OCI-LY3 (cell line): ENCODE measurements at regions not wholly inside any gene's neighbourhood (a gene's known extent, or its start where the extent isn't known, plus 50 kb on each side); places are given as distances from the start of the nearest gene placed in this dataset.

Source experiments
- H2AFZ ChIP-seq: fragments of 200-600, 300-600 bp; shearing (Covaris generic); 2 replicates; pipeline ENCODE4 v1.6.0; 2014; ENCODE audit warnings: antibody characterized with exemption, low read depth, low read length
- H3K27ac ChIP-seq: fragments of 200-600, 300-600 bp; sonication (generic); 2 replicates; pipeline ENCODE4 v1.5.1; 2014; ENCODE audit warnings: mild to moderate bottlenecking, low read length, moderate library complexity, mixed read lengths
- H3K27me3 ChIP-seq: fragments of 200-600, 300-600 bp; sonication (generic); 2 replicates; pipeline ENCODE4 v1.6.1; 2014; ENCODE audit warnings: low read depth, low read length, mixed read lengths
- H3K36me3 ChIP-seq: fragments of 200-600, 300-600 bp; sonication (generic); replicated peaks from 2 replicates; pipeline ENCODE3; 2014; ENCODE audit warnings: low read depth, low read length, mixed read lengths
- H3K4me1 ChIP-seq: fragments of 300-600, 200-600 bp; sonication (generic); 2 replicates; pipeline ENCODE4 v1.6.1; 2014; ENCODE audit warnings: low read length, mixed read lengths
- H3K4me2 ChIP-seq: fragments of 200-600, 300-600 bp; sonication (generic); 2 replicates; pipeline ENCODE4 v1.6.1; 2014; ENCODE audit warnings: low read length, mixed read lengths
- H3K4me3 ChIP-seq: fragments of 300-600, 200-600 bp; sonication (generic); 2 replicates; pipeline ENCODE4 v1.5.1; 2014; ENCODE audit warnings: antibody characterized with exemption, mild to moderate bottlenecking, low read length, moderate library complexity
- H3K79me2 ChIP-seq: fragments of 300-600, 200-600 bp; shearing (Covaris generic); 2 replicates; pipeline ENCODE4 v1.6.1; 2014; ENCODE audit warnings: mild to moderate bottlenecking, low read length, mixed read lengths
- H3K9ac ChIP-seq: fragments of 300-600, 200-600 bp; shearing (Covaris generic); 2 replicates; pipeline ENCODE4 v1.6.0; 2014; ENCODE audit warnings: mild to moderate bottlenecking, low read length, moderate library complexity
- H3K9me3 ChIP-seq: fragments of 200-600, 300-600 bp; shearing (Covaris generic); 2 replicates; pipeline ENCODE4 v1.6.1; 2014; ENCODE audit warnings: low read length, mixed read lengths; ENCODE audit not compliant: insufficient read depth
- H4K20me1 ChIP-seq: fragments of 200-600, 300-600 bp; sonication (generic); 2 replicates; pipeline ENCODE4 v1.6.1; 2016; ENCODE audit warnings: low read length, mixed read lengths; ENCODE audit not compliant: insufficient read depth
- EZH2phosphoT487 ChIP-seq: fragments of 200-600 bp; shearing (Covaris generic); IDR thresholded peaks from 2 replicates; pipeline ENCODE4 v1.6.1; 2018; ENCODE audit warnings: antibody characterized with exemption, mixed run types, low read depth
- TF ChIP-seq, protein P1 (sequence below): fragments of 200-600, 300-600 bp; sonication (generic); IDR thresholded peaks from 2 replicates; pipeline ENCODE4 v1.5.1; 2014; ENCODE audit warnings: antibody characterized with exemption, low read length, low read depth

DNA sequence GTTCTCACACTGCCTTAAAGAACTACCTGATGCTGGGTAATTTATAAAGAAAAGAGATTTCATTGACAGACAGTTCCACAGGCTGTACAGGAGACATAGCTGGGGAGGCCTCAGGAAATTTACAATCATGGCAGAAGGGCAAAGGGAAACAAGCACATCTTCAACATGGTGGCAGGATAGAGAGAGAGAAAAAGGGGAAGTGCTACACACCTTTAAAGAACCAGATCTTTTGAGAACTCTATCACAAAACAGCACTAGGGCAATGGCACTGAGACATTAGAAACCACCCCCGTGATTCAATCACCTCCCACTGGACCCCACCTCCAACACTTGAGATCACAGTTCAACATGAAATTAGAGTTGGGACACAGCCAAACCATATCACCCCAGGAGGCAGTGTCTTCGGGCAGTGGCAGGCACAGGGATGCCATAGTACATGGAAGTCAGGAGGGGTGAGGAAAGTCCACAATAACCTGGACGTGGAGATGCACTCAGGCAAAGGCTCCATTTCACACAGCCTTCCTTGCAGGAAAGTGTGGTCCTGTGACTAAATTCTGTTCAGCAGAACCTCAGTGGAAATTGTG is 120.4 kb upstream of the SERPINE2 start:
- Histone ChIP-seq H3K9me3 (no peaks in the 10 kb centered on the region), H3K79me2 (no peaks in the 10 kb centered on the region), H3K27ac (no peak overlapping the region), H4K20me1 (no peaks in the 10 kb centered on the region), H3K36me3 (no peaks in the 10 kb centered on the region), H3K4me3 (no peak overlapping the region), H2AFZ (no peak overlapping the region), H3K27me3 (no peaks in the 10 kb centered on the region; the same call in 1 of the 2 replicates), H3K4me1 (no peaks in the 10 kb centered on the region), H3K4me2 (no peak overlapping the region), H3K9ac (no peak overlapping the region)
- no peak for TF ChIP-seq EZH2phosphoT487
- TF ChIP-seq, protein P1, sequence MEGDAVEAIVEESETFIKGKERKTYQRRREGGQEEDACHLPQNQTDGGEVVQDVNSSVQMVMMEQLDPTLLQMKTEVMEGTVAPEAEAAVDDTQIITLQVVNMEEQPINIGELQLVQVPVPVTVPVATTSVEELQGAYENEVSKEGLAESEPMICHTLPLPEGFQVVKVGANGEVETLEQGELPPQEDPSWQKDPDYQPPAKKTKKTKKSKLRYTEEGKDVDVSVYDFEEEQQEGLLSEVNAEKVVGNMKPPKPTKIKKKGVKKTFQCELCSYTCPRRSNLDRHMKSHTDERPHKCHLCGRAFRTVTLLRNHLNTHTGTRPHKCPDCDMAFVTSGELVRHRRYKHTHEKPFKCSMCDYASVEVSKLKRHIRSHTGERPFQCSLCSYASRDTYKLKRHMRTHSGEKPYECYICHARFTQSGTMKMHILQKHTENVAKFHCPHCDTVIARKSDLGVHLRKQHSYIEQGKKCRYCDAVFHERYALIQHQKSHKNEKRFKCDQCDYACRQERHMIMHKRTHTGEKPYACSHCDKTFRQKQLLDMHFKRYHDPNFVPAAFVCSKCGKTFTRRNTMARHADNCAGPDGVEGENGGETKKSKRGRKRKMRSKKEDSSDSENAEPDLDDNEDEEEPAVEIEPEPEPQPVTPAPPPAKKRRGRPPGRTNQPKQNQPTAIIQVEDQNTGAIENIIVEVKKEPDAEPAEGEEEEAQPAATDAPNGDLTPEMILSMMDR, result no peak

DNA sequence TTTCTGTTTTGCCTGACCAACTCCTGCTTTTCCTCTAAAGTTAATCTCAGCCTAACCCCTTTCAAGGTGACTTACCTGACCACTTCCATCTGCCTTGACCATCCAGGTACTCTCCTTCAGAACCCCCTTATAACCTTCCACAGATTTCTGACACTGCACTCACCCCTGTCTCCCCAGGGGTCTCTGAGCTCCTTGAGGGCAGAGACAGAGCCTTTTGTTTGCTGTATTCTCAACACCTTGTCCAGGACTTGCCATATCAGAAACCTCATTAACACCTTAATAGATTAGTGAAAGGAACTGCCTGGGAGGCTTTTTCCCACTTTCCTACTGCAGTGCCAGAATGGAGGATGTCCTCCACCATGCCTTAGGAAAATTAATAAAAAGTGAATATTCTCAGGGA is 119.7 kb upstream of the SERPINE2 start:
- Histone ChIP-seq H3K27me3 (no peaks in the 10 kb centered on the region), H3K4me2 (no peak overlapping the region), H3K4me3 (no peak overlapping the region), H3K27ac (no peak overlapping the region), H3K9ac (no peak overlapping the region), H3K36me3 (no peaks in the 10 kb centered on the region), H4K20me1 (no peaks in the 10 kb centered on the region), H2AFZ (no peak overlapping the region), H3K79me2 (no peaks in the 10 kb centered on the region), H3K4me1 (no peaks in the 10 kb centered on the region), H3K9me3 (no peaks in the 10 kb centered on the region)
- TF ChIP-seq, protein P1, result no peak
- no peak for TF ChIP-seq EZH2phosphoT487

DNA sequence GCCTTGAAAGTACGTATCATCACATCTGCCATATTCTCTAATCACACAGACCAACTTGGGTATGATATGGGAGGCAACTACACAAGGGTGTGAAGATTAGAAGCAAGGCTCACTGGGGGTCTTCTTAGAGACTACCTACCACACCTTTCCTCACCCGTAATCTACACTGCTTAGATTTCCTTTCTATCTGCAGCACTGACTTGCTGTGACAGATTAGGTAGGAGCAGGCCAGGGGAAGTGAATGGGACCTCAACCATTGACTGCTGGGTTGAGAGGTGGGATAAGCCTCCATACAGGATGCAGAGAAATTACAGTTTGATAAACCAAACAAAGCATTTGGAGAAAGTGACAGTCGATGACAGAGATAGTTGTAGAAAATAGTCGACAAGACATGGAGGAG is 119.0 kb upstream of the SERPINE2 start:
- no peak for TF ChIP-seq EZH2phosphoT487
- TF ChIP-seq, protein P1, result no peak
- Histone ChIP-seq H3K9me3 (no peaks in the 10 kb centered on the region), H3K27ac (no peak overlapping the region), H3K4me2 (no peak overlapping the region), H4K20me1 (no peaks in the 10 kb centered on the region), H3K9ac (no peak overlapping the region), H3K79me2 (no peaks in the 10 kb centered on the region), H3K27me3 (no peaks in the 10 kb centered on the region), H3K36me3 (no peaks in the 10 kb centered on the region), H3K4me1 (no peaks in the 10 kb centered on the region), H2AFZ (no peak overlapping the region), H3K4me3 (no peak overlapping the region)

DNA sequence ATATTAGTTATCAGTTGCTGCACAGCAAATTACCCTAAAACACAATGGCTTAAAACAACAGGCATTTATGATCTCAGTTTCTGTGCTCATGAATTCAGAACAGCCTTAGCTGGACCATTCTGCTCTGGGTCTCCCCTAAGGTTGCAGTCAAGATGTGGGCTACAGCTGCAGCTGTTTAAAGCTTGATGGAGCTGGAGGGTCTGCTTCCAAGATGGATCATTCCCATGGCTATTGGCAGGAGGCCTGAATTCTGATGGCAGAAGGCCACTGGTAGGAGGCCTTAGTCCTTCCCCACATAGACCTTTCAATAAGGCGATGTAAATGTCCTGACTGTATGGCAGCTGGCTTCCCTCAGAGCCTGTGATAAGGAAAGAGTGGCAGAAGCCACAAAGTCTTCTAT is 118.6 kb upstream of the SERPINE2 start:
- Histone ChIP-seq H3K4me2 (no peak overlapping the region), H3K4me3 (no peak overlapping the region), H3K9me3 (no peaks in the 10 kb centered on the region), H2AFZ (no peak overlapping the region), H4K20me1 (no peaks in the 10 kb centered on the region), H3K27ac (no peak overlapping the region), H3K79me2 (no peaks in the 10 kb centered on the region), H3K9ac (no peak overlapping the region), H3K4me1 (no peaks in the 10 kb centered on the region), H3K36me3 (no peaks in the 10 kb centered on the region), H3K27me3 (no peaks in the 10 kb centered on the region)
- no peak for TF ChIP-seq EZH2phosphoT487
- TF ChIP-seq, protein P1, result no peak
